ENCODE measurements at regions not wholly inside any gene's neighbourhood (a gene's known extent, or its start where the extent isn't known, plus 50 kb on each side); places are given as distances from the start of the nearest gene placed in this dataset.
"Not testable (repeated sequence)": the region's sequence is repeated elsewhere in the genome, so short reads cannot be mapped to it uniquely, and the experiment has no call there.

DNA sequence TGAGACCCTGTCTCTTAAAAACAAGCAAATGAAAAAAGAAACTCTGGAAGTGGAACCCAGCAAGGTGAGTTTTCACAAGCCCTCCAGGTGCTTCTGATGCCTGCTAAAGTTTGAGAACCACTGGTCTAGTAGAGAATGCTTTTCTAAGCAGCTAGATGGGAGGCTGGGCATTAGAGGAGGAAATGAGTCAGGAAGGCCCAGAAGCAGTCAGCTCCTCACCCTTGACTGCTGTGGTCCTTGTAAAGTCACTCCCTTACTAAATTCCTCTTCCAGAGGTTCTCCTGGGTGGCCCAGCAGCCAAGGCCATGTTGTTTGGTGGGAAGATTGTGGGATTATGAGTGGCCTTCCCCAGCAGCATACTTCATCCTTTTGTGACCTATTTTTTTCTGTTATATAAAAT is 52.0 kb upstream of the FYN start:
- no peak for DNase-seq (ENCODE audit: low read depth in 2 of 2, low spot score in 1 of 2)

DNA sequence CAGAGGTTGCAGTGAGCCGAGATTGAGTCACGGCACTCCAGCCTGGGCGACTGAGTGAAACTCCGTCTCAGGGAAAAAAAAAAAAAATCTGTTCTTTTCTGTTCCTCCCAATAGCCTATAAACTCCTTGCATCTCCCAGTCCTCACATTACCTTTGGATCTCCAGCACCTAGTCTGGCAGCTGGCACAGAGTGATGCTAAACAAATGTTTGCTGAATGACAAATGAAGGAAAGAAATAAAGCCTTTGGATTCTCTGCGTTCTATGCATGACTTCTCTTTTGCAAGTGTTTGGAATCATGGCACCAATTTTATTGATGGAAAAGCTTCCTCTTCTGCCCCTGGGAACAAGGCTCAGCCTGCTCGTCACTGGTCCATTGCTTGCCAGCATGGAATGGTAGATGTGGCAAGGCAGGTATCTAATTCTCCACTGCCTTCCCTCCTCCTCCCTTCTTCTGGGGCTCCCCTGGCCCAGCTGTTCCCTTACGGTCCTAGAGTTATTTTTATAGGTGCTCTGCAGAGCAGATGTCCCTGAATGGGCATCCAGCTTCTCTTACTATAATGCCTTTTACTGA is 53.6 kb upstream of the FYN start:
- DNase-seq (ENCODE audit: low read depth in 2 of 2, low spot score in 1 of 2), result no peak

GRCh38 chr6:111927321-111927720 is 54.1 kb upstream of the FYN start:
- no peak for DNase-seq (ENCODE audit: low read depth in 2 of 2, low spot score in 1 of 2)

GRCh38 chr6:111928139-111928538 is 54.9 kb upstream of the FYN start:
- no peak for DNase-seq (ENCODE audit: low read depth in 2 of 2, low spot score in 1 of 2)

DNA sequence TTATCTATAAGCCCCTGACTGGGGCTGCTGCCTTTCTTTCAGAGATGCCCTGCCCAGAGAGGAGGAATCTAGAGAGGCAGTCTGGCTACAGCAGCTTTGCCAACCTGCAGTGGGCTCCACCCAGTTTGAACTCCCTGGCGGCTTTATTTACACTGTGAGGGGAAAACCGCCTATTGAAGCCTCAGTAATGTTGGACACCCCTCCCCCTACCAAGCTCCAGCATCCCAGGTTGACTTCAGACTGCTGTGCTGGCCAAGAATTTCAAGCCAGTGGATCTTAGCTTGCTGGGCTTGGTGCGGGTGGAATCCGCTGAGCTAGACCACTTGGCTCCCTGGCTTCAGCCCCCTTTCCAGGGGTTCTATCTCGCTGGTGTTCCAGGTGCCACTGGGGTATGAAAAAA is 61.4 kb upstream of the FYN start:
- DNase-seq (ENCODE audit: low read depth in 2 of 2, low spot score in 1 of 2), result not testable (repeated sequence)

- DNase-seq (ENCODE audit: low read depth in 2 of 2, low spot score in 1 of 2), result no peak
Measured at GRCh38 chr6:111936718-111937117, 63.5 kb upstream of the FYN start.

DNA sequence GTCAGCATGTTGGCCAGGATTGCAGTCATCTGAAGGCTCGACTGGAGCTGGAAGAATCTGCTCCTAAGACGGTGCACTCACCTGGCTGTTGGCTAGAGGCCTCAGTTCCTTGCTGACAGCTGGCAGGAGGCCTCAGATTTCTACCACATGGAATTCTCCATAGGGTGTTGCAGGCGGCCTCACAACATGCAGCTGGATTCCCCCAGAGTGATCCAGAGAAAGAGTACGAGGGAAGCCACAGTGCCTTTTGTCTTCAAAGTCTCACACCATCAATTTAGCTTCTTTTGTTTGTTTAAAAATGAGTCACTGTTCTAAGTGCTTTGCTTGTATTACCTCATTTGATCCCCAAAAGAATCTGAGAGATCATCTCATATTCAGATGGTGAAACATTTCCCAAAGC is 65.5 kb upstream of the FYN start:
- no peak for DNase-seq (ENCODE audit: low read depth in 2 of 2, low spot score in 1 of 2)

GRCh38 chr6:111939902-111940301 is 66.7 kb upstream of the FYN start:
- DNase-seq (ENCODE audit: low read depth in 2 of 2, low spot score in 1 of 2), result no peak

- no peak for DNase-seq (ENCODE audit: low read depth in 2 of 2, low spot score in 1 of 2)
Measured at GRCh38 chr6:111940801-111941200, 67.5 kb upstream of the FYN start.

- DNase-seq (ENCODE audit: low read depth in 2 of 2, low spot score in 1 of 2), result no peak
Measured at GRCh38 chr6:111941686-111942330, 68.6 kb upstream of the FYN start.

- no peak for DNase-seq (ENCODE audit: low read depth in 2 of 2, low spot score in 1 of 2)
Measured at GRCh38 chr6:111942561-111942960, 69.3 kb upstream of the FYN start.

GRCh38 chr6:111943266-111943665 is 70.0 kb upstream of the FYN start:
- DNase-seq (ENCODE audit: low read depth in 2 of 2, low spot score in 1 of 2), result no peak

- no peak for DNase-seq (ENCODE audit: low read depth in 2 of 2, low spot score in 1 of 2)
Measured at GRCh38 chr6:111943726-111944125, 70.5 kb upstream of the FYN start.

DNA sequence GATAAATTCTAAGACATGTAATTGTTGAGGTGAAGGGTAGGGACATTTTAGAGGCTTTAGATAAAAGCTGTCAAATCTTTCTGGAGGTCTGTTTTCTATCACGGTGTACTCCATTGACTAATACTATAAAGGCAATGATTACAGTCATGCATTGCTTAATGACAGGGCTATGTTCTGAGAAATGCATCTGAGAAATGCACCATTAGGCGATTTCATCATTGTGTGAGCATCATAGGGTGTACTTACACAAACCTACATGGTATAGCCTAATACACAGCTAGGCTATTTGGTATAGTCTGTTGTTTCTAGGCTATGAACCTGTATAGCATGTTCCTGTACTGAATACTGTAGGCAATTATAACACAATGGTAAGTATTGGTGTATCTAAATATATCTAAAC is 71.3 kb upstream of the FYN start:
- DNase-seq (ENCODE audit: low read depth in 2 of 2, low spot score in 1 of 2), result no peak

GRCh38 chr6:111949546-111949945 is 76.3 kb upstream of the FYN start:
- DNase-seq (ENCODE audit: low read depth in 2 of 2, low spot score in 1 of 2), result no peak

DNA sequence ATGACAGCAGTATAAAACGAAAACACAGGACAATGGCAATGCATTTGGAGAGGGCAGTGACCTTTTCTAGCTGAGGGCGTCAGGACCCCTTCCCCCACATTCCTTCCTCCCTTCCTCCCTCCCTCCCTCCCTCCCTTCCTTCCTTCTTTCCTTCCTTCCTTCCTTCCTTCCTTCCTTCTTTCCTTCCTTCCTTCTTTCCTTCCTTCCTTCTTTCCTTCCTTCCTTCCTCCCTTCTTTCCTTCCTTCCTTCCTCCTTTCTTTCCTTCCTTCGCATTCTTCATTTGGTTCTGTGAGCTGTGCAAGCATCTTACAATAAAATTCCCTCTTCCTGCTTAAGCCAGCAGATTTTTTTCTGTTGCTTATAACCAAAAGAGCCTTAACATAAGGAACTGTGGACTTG is 76.7 kb upstream of the FYN start:
- DNase-seq (ENCODE audit: low read depth in 2 of 2, low spot score in 1 of 2), result not testable (repeated sequence)

- DNase-seq (ENCODE audit: low read depth in 2 of 2, low spot score in 1 of 2), result no peak
Measured at GRCh38 chr6:111950661-111951496, 77.6 kb upstream of the FYN start.

- no peak for DNase-seq (ENCODE audit: low read depth in 2 of 2, low spot score in 1 of 2)
Measured at GRCh38 chr6:111951497-111952085, 78.3 kb upstream of the FYN start.

- DNase-seq (ENCODE audit: low read depth in 2 of 2, low spot score in 1 of 2), result no peak
Measured at GRCh38 chr6:111952274-111952673, 79.0 kb upstream of the FYN start.

GRCh38 chr6:111952821-111953540 is 79.7 kb upstream of the FYN start:
- DNase-seq (ENCODE audit: low read depth in 2 of 2, low spot score in 1 of 2), result no peak

- DNase-seq (ENCODE audit: low read depth in 2 of 2, low spot score in 1 of 2), result no peak
Measured at GRCh38 chr6:111956098-111956497, 82.8 kb upstream of the FYN start.
